CD4-positive, alpha-beta T cell treated with Interleukin-4 for 4 hours (primary cell): ENCODE measurements at regions not wholly inside any gene's neighbourhood (a gene's known extent, or its start where the extent isn't known, plus 50 kb on each side); places are given as distances from the start of the nearest gene placed in this dataset.

Experiments used
- DNase-seq: peaks from one replicate; pipeline ENCODE4 v3.0.0-alpha.2; 2020

DNA sequence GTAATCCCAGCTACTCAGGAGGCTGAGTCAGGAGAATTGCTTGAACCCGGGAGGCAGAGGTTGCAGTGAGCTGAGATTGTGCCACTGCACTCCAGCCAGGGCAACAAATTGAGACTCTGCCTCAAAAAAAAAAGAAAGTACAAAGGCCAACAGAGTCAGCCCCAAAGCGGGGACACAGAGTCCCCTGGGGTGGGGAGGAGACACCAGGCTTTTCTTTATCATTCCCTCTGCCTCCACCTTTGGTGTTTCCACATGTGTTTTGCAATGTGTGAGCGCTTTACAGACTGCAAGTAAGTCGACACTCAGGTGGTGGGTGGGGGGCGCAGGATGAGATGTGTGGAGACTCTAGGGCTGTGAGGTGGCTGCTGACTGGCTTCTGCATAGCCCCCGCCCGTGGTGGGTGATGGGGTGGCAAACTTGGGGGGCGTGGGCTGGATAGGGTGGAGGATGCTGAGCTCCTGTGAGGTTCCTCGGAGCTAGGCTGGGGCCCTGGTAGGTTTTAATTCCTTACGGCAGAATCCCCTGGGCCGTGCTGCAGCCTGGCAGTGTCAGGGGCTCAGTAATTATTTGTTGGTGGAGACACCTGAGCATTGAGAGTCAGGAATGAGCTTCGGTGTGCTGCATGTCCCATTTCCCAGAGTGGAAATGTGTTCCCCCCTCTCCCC is 177.2 kb downstream of the CTTN start:
- DNase-seq, result no peak

DNA sequence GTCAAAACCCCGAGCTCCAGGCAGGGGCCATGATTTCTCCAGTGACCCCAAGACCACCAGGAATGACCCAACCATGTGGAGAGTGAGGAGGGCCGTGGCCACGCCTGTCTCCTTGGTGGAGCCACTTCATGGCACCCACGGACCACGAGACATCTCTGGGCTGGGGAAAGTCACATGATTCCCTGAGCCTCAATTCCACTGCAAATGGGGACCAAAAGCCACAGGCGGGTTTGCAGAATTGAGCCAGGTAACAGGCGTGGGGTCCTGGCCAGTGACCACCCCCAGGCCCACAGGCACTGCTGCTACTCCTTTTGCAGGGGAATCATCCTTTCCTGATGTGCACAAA is 178.9 kb downstream of the CTTN start:
- no peak for DNase-seq

DNA sequence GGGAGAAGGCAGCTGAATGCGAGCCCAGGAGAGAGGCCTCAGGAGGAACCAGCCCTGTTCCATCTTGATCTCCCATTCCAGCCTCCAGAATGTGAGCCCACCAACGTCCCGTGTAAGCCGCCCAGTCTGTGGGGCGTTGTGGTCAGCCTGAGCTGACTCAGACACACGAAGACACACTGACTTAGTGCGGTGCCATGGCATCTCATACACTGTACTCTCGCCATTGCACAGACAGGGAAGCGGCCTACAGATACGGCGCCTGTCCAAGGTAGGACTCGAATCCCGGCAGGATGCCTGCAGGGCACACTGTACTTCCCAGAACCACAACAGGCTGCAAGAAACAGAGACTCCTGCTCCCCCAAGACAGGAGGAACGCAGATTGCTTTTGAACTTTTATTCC is 179.6 kb downstream of the CTTN start:
- DNase-seq, result no peak

DNA sequence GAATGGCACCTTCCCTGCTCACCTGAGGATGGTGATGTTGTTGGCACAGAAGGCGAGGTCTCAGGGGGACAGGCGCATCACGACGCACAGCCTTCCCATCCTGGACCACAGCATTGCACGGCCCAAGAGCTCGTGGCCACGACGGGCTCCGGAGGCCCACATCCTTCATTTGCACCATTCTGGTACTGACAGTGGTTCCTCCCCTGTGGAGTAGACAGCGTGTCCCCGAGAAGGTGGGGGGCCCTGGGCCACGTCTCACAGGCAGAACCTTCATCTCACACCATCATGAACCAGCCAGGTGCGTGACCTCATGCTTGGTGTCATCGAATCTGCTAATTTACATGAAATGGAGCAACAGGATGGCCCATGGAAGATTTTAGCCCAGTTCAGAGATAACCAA is 180.0 kb downstream of the CTTN start:
- DNase-seq, result no peak

DNA sequence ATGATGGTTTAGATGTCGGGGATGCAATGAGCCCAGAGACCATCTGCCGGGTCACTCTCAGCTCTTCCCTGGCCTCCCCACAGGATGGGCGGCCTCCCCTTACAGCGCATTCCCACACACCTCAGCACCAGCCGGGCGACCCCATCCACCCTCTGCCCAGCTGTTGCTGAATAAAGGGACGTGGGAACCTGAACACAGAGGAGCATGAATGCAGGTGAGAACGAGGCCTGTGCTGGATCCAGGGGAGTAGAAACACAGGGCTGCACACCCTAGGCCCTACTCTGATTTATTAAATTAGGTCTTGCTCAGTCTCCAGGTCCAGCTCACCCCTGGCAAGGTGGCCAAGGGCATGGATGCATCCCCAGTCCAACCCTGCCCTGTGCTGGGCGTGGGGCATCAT is 180.5 kb downstream of the CTTN start:
- DNase-seq, result no peak

DNA sequence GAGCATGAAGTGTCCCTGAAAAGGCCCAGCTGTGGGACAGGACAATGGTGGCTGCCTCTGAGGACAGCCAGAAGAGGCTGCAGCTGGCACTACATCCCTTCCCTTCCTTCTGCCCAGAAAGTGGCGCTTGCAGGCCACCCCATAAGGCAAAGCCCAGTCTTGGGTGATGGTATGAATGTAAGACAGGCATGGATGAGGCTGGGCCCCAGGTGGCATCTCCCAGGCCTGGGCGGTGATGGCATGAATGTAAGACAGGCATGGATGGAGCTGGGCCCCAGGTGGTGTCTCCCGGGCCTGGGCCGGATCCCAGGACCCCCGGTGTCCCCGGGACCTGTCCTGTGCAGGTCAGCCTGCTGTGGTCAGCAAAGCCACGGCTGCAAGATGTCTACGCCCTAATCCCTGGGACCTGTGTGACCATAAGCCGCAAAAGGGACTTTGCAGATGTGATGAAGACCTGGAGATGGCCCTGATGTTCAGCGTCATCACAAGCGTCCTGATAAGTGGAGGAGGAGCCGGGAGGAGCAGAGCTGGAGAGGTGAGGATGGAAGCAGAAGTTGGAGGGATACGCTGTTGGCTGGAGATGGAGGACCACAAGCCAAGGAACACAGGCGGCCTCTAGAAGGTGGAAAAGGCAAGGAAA is 181.1 kb downstream of the CTTN start:
- no peak for DNase-seq

DNA sequence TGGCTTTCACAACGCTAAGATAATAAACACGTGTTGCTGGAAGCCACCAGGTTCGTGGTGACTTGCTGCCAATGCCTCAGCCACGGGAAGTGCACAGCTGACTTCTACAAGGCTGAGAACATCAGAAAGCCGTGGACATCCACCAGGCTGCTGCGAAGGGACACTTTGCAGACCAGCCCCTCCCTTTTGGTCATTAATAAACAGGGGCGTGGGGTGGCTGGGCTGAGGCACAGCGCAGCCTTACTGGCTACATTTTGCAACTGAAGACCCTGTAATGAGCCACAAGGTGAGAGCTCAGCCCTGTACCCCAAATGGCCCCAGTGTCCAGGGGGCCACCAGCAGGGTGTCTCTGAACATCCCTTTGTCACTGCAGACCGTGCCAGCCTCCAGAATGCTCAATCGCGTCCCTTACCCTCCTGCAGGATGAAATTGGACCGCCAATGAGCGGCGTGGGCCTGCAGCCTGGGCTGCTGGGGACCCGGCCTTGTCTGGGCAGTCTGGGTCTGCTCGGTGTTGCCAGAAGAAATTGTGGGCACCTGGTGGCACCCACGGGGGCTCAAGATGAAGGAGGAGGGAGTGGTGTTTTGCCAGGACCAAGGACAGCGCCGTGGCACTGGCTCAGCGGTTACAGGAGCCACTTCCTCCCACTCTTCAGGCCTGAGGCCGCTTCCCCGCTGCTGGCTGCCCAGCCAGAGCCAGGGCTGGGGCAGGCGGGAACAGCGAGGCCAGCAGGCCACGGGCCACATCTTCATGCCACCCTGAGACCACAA is 181.9 kb downstream of the CTTN start:
- DNase-seq, result no peak

DNA sequence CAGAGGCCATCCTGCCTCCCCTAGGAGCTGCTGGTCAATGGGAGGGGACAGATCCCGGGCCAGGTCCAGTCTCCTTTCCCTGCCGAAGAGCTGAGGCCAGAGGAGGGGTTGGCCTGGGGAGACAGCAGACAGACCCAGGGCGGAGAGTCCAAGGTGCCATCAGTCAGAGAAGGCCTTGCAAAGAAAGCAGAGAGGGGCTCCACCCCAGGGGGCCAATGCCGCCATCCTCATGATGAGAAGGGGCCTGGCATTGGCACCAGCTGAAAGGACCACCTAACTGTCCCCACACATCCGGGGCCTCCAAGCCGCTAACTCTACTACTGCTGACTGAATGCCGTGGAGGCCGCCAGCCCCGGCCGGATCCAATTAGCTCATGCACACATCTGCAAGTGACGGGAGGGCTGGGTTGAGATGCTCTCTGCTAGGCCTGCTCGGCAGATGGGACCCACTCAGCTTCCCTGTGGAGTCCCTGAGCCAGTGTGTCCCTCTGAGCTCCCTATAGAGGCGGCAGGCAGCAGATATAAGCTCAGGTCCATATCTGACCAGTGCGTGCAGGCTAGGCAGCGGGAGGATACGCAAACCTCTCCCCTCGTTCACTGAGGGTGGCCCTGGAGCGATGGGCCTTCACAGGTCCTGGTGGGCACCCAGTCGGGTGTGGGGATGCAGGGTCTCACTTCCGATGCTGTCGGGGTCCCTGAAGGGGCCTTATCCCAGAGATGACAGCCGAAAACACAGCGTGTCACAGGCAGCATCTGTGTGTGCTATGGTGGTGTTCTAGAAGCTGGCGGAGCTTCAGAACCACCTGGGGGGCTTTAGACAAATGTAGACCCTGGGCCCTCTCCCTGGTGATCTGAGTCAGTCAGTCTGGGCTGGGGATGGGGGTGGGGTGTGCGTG is 183.9 kb downstream of the CTTN start:
- DNase-seq, result no peak

DNA sequence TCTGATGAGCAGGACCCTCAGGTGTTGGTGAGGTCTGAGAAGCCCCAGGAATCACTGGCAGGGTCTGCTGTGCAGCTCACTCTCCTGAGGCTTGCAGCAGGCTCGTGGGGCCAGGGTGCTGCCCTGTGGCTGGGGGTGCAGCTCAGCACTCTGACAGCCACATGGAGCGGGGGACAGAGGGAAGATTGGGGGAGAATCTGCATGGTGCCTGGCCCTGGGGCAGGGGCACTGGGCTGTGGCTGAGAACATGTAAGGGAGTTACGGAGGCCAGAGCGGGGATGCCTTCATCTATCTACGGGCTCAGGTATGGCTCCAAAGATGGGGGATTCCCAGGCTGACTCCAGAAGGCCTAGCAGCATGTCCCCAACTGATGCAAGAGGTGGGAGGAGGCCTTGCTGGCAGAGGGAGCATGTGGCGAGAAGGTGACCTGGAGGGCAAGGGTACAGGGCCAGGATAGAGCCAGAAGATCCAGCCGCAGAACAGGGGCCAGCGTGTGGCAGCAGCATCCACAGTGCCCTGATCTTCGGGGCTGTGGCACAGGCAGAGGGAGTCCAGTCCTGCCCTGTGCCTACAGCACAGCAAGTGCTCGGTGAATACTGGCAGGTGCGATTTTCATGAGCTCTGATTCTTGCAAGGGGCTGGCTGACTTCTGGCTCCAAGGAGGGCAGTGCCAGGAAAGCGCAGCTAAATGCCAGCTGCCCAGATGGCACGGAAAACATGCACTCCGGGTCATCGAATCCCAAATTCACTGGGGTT is 184.7 kb downstream of the CTTN start:
- no peak for DNase-seq

DNA sequence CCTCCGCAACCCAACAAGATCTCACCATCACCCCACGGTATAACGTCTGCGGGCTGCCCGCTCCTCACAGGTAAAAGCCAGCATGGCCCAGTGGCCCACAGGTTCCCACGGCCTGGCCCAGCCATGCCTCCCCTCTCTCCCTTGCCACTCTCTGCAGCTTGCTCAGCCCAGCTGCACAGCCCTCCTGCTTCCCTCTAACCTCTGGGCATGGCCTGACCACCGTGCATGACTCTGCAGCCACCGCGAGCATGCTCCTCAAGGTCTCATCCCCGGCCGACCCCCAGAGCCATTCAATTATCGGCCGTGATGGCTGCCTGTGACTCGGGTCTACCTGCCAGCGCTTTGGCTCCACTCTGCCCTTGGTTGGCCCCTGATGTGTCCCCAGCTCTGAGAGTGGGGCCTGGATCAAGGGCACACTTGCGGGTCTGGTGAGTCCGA is 185.5 kb downstream of the CTTN start:
- DNase-seq, result no peak

DNA sequence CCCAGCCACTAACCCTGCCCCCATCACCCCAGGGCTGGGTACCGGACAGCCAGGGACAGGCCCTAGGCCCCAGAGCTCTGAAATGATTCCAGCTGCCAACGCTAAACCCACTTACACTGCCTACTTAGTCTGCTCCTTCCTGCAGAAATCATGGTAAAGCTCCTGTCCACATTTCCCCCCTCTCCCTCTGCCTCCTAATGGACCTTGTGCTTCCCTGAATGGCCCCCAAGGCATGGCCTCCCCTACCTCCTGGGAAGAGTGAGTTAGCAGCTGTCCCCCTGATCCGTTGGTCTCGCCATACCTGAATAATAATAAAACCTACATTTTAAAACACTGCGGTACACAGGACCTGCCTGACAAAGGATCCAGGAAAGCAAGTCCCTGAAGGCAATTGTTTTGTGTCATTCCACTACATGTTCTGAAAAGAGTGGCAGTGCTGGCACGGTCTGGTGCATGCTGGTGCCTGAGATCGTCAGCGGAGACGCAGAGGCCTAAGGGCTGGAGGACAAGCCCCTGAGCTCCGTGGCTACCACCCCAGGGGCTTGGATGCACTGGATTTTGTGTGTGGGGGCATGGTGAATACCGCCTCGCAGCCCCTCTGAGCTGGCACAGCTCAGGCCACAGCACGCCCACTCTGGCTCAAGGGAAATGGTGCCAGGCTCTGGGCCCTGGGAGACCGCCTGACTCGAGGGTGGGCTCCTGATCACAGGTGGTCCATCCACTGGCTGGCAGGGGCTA is 186.3 kb downstream of the CTTN start:
- no peak for DNase-seq

DNA sequence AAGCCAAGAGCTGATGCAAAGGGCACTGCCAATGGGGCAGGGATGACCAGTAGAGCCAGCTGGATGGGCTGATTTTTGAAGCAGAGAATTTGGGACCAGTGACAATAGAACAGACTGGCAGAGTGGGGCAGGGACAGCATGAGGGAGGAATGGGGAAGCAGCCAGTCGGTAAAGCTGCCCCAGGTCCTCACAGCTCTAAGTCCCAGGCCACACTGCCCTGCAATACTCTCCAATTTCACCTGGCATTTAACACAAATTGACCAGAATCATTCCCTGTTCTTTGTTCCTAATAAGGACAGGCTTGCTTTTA is 186.9 kb downstream of the CTTN start:
- no peak for DNase-seq

DNA sequence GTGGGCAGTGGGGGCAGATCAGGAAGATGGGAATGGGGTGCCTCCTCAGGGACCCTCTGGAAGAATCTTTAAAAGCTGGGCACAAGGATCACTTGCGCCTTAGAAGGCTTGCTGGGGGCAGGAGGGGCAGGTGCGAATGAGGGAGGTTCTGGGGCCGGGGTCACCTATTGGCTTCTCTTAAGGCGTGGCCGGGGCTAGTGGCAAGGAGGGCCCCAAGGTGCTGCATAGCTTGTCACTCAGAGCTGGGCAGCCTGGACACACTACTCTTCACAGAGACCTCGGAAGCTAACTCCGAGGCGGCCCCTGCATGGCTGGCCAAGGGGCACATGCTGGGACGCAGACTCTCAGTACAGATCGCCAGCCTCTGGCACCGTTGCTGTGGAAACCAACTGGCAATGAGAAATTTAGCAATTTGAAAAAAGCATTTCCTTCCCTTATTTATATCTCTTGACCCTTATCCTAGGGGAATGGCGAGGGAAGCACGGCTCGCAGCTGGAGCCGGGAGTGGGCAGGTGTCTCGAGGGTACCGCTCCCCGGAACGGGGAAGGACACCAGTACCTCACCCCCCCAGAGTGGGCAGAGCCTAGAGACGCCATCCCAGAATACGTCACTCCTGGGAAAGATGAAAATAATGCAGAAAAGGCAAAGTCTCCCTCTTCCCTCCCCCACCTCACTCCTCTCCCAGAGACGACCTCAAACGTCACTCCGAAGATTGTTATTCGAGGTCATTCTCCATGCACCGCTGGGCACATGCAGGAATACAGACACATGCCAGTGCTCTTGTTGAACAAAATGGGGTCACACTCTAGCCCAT is 188.1 kb downstream of the CTTN start:
- no peak for DNase-seq

DNA sequence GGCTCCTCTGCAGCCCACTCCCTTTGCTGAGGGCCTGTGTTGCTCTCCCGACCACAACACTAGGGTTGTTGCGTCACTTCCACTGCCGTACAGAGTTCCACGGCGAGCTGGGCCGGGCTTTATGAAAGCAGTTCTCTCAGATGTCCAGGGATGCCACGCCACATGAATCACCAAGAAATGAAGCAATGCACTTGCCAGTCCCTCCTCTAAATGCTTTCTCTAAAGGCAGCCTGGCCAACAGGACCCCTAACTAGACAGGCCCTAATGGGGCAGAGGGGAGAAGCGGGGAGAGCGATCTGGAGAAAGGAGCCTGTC is 188.7 kb downstream of the CTTN start:
- no peak for DNase-seq

DNA sequence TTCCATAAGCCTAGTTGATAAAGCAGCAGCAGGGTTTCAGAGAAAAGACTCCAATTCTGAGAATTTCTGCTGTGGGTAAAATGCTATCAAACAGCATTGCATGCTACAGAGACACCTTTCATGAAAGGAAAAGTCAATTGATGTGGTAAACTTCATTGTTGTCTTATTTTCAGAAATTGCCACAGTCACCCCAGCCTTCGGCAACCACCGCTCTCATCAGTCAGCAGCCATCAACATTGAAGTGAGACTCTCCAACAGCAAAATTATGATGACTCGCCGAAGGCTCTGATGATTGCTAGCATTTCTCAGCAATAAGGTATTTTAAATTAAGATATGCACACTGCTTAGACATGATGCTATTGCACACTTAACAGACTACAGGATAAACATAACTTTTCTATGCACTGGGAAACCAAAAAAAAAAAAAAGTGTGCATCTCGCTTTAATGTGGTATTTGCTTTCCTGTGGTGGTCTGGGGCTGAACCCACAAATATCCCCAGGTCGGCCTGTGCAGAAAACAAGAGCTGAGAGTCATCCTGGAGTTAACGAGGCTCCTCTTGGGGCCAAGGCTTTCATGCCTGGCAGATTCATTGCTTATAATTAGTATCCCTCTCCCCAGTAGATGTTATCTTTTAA is 192.1 kb downstream of the CTTN start:
- DNase-seq, result no peak

DNA sequence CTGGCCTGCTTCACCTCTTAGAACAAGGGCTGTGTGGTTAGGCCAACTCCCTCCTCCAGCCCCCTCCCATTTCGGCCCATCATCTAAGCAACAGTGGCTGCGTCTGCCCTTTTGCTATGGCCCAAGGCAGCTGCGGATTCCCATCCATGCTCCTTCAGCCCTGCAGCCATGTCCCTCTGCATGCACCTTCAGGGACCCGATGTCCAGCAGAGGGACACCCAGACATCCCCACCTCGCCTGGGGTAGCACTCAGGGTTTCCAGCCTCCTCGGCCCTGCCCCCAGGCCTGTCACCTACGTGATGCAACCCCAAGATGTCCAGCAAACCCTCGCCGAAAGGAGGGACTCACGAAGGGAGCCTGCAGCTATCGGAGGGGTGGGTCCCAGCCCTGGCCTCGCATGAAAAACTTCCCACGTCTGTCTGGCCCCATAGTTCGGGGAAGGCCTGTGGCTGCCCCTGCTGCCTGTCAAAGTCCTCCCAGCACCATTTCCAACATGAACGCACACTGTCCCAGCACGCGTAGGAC is 194.4 kb downstream of the CTTN start:
- DNase-seq, result no peak

DNA sequence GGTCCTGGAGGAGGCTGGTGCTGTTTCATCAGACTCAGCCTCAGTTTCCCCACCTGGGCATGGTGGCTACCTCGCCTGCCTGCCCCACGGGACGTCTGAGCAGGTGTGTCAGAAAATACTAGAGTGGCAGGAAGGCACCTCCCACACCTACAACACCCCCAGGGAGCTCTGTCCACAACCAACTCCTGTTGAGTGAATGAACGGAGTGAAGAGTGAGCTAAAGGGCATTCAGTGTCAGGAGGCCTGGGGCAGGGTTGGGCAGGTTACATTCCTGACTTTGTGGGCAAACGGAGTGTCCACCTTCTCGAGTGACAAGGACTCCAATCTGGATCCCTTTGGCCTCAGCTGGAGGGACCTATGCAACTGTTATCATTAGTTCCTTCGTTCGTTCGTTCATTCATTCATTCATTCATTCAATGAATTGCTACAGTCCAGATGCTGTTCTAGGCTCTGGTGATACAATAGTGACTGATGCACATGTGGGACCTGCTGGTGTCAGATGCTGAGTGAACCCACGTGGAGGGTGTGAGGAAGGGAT is 195.2 kb downstream of the CTTN start:
- DNase-seq, result no peak

DNA sequence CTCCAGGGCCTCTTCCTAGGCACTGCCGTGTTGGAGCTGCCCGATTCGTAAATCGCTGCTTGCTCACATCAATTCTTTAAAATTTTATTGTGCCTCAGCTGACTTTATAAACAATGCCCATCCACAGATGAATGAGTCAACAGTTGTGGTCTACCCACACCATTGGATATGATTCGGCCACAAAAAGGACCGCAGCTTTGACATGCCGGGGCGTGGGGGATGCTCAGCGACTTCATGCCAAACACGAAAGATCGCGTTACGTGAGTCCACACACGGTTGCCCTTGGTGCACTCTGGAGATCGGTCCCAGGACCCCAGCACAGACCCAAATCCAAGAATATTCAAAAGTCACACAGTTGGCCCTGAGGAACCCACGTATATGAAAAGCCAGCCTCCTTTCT is 195.7 kb downstream of the CTTN start:
- no peak for DNase-seq

DNA sequence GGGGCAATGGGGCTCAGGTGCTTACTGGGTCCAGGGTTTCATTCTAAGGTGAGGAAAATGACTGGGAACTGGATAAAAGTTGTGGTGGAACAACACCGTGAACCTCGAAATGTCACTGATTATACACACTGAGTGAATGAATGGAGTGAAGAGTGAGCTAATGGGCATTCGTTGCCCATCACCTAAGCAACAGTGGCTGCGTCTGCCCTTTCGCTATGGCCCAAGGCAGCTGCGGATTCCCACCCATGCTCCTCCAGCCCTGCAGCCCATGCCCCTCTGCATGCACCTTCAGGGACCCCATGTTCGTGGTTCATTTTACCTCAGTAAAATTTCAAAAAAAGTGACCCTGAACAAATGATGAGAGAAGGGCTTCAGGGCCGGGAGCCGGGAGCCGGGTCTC is 196.3 kb downstream of the CTTN start:
- DNase-seq, result no peak

DNA sequence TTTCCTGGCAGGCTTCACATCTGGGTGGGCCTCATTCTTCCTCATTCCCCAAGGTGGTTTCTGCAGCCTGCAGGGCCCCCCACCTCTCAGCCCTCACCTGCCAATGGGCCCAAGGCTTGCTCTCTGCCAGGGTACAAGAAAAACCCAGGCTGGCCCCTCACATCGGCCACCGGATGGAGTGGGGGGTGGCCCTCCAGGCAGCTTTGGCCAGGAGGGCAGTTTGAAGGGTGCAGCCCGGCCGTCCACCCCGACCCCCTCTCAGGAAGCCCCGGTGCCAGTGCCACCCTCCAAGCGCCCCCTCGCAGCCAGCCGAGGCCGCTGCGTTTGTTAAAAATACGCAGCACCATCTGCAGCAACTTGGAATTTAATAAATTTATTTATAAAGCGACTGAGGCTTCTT is 196.7 kb downstream of the CTTN start:
- no peak for DNase-seq
